HG02884 (cell line): ENCODE measurements at regions not wholly inside any gene's neighbourhood (a gene's known extent, or its start where the extent isn't known, plus 50 kb on each side); places are given as distances from the start of the nearest gene placed in this dataset.
"Not testable (repeated sequence)": the region's sequence is repeated elsewhere in the genome, so short reads cannot be mapped to it uniquely, and the experiment has no call there.

Source experiments
- ATAC-seq: cut with Tn5 transposase; IDR thresholded peaks from one replicate; pipeline ENCODE4 v1.9.1; 2021; ENCODE audit warnings: mild to moderate bottlenecking, moderate library complexity; ENCODE audit not compliant: unreplicated experiment

GRCh38 chr5:128722551-128722950, 184.5 kb upstream of the FBN2 start:
- ATAC-seq, result no peak

- ATAC-seq, result not testable (repeated sequence)
These were observed 192.0 kb upstream of the FBN2 start for GRCh38 chr5:128730021-128730420.

GRCh38 chr5:128735656-128736055, 197.6 kb upstream of the FBN2 start:
- ATAC-seq, result not testable (repeated sequence)

GRCh38 chr5:128736553-128736952, 198.5 kb upstream of the FBN2 start:
- ATAC-seq, result no peak

GRCh38 chr5:128749136-128749898, 211.3 kb upstream of the FBN2 start:
- no peak for ATAC-seq

GRCh38 chr5:128750155-128750554, 212.1 kb upstream of the FBN2 start:
- ATAC-seq, result no peak

GRCh38 chr5:128757196-128757959, 207.9 kb upstream of the SLC27A6 start:
- ATAC-seq, result no peak

GRCh38 chr5:128762661-128763306, 202.5 kb upstream of the SLC27A6 start:
- ATAC-seq, result no peak

GRCh38 chr5:128763321-128763720, 202.0 kb upstream of the SLC27A6 start:
- ATAC-seq, result no peak

GRCh38 chr5:128764601-128765310, 200.5 kb upstream of the SLC27A6 start:
- ATAC-seq, result no peak

- no peak for ATAC-seq
These were observed 199.7 kb upstream of the SLC27A6 start for GRCh38 chr5:128765448-128766061.

- ATAC-seq, result no peak
These were observed 198.9 kb upstream of the SLC27A6 start for GRCh38 chr5:128766406-128766805.

- ATAC-seq, result no peak
These were observed 194.4 kb upstream of the SLC27A6 start for GRCh38 chr5:128770907-128771306.

GRCh38 chr5:128772356-128772755, 192.9 kb upstream of the SLC27A6 start:
- no peak for ATAC-seq

- ATAC-seq, result no peak
These were observed 191.9 kb upstream of the SLC27A6 start for GRCh38 chr5:128773378-128773777.

- no peak for ATAC-seq
These were observed 190.7 kb upstream of the SLC27A6 start for GRCh38 chr5:128774605-128775004.

GRCh38 chr5:128775558-128775957, 189.7 kb upstream of the SLC27A6 start:
- ATAC-seq, result no peak

- peak; percentile 86 for ATAC-seq
These were observed 188.2 kb upstream of the SLC27A6 start for GRCh38 chr5:128777052-128777451.

- no peak for ATAC-seq
These were observed 186.8 kb upstream of the SLC27A6 start for GRCh38 chr5:128778474-128778873.

GRCh38 chr5:128782446-128782845, 182.8 kb upstream of the SLC27A6 start:
- no peak for ATAC-seq

- no peak for ATAC-seq
These were observed 180.6 kb upstream of the SLC27A6 start for GRCh38 chr5:128784726-128785125.
